Kasumi-1 (cell line): ENCODE measurements at regions not wholly inside any gene's neighbourhood (a gene's known extent, or its start where the extent isn't known, plus 50 kb on each side); places are given as distances from the start of the nearest gene placed in this dataset.
"Not testable (repeated sequence)": the region's sequence is repeated elsewhere in the genome, so short reads cannot be mapped to it uniquely, and the experiment has no call there.

ENCODE experiments used
- DNase-seq, 2 experiments: peaks; one replicate each; lab custom pipeline; 2025; lab: John Stamatoyannopoulos, UW

GRCh38 chr22:22756551-22757201 lies 112.3 kb downstream of the GGTLC2 start:
- DNase-seq = not testable (repeated sequence)

GRCh38 chr22:22758101-22758807 lies 113.8 kb downstream of the GGTLC2 start:
- not testable (repeated sequence) for DNase-seq

GRCh38 chr22:22759371-22759770 lies 115.0 kb downstream of the GGTLC2 start:
- no peak for DNase-seq

GRCh38 chr22:22759889-22760546 lies 115.6 kb downstream of the GGTLC2 start:
- no peak for DNase-seq

GRCh38 chr22:22761606-22761962 lies 117.2 kb downstream of the GGTLC2 start:
- DNase-seq = no peak

- DNase-seq = no peak
Observed at GRCh38 chr22:22761963-22762772, 117.8 kb downstream of the GGTLC2 start.

- no peak for DNase-seq
Observed at GRCh38 chr22:22763512-22763911, 119.1 kb downstream of the GGTLC2 start.

- DNase-seq = no peak
Observed at GRCh38 chr22:22764085-22764484, 119.7 kb downstream of the GGTLC2 start.

- no peak for DNase-seq
Observed at GRCh38 chr22:22767876-22768602, 119.6 kb upstream of the IGLL5 start.

- no peak for DNase-seq
Observed at GRCh38 chr22:22768885-22769284, 118.7 kb upstream of the IGLL5 start.

GRCh38 chr22:22769434-22770279 lies 118.0 kb upstream of the IGLL5 start:
- no peak for DNase-seq

- peak; percentile 4 to 13 for DNase-seq
Observed at GRCh38 chr22:22770280-22770871, 117.2 kb upstream of the IGLL5 start.

GRCh38 chr22:22770881-22771280 lies 116.7 kb upstream of the IGLL5 start:
- DNase-seq = no peak

GRCh38 chr22:22771696-22772377 lies 115.8 kb upstream of the IGLL5 start:
- DNase-seq = no peak

- no peak for DNase-seq
Observed at GRCh38 chr22:22772396-22772795, 115.2 kb upstream of the IGLL5 start.

- DNase-seq = no peak
Observed at GRCh38 chr22:22772883-22773282, 114.7 kb upstream of the IGLL5 start.

- no peak for DNase-seq
Observed at GRCh38 chr22:22773427-22773826, 114.2 kb upstream of the IGLL5 start.

- DNase-seq = no peak
Observed at GRCh38 chr22:22773979-22774604, 113.5 kb upstream of the IGLL5 start.

GRCh38 chr22:22774762-22775161 lies 112.9 kb upstream of the IGLL5 start:
- DNase-seq = not testable (repeated sequence)
